ENCODE measurements at regions not wholly inside any gene's neighbourhood (a gene's known extent, or its start where the extent isn't known, plus 50 kb on each side); places are given as distances from the start of the nearest gene placed in this dataset.
"Not testable (repeated sequence)": the region's sequence is repeated elsewhere in the genome, so short reads cannot be mapped to it uniquely, and the experiment has no call there.

GRCh38 chr3:82000350-82000749 lies 238.9 kb upstream of the GBE1 start:
- no peak for DNase-seq (ENCODE audit: low read depth)
- TF ChIP-seq CTCF (IDR thresholded peaks at IDR 0.05; ENCODE audit: control insufficient read depth, extremely low read depth, insufficient read depth): no peak
- no peak overlapping the region for H3K4me3 ChIP-seq (ENCODE audit: low read depth, low read length)

DNA sequence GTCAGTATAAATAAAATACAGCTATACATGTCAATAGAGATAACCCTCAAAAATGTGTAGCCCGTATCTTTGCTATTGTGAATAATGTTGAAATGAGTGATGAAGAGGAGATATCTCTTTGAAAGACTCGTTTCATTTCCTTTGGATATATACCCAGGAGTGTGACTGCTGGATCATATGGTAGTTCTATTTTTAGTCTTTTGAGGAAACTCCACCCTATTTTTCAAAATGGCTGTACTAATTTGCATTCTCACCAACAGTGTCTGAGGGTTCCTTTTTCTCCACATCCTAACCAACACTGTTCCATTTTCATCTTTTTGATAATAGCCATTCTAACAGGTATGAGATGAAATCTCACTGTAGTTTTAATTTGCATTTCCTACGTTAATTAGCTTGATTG lies 237.5 kb upstream of the GBE1 start:
- H3K4me3 ChIP-seq (ENCODE audit: low read depth, low read length): no peak overlapping the region
- TF ChIP-seq CTCF (IDR thresholded peaks at IDR 0.05; ENCODE audit: control insufficient read depth, extremely low read depth, insufficient read depth): no peak
- DNase-seq (ENCODE audit: low read depth): no peak

GRCh38 chr3:81998139-81998755 lies 236.8 kb upstream of the GBE1 start:
- TF ChIP-seq CTCF (IDR thresholded peaks at IDR 0.05; ENCODE audit: control insufficient read depth, extremely low read depth, insufficient read depth): no peak
- DNase-seq (ENCODE audit: low read depth): no peak
- H3K4me3 ChIP-seq (ENCODE audit: low read depth, low read length): no peak overlapping the region

DNA sequence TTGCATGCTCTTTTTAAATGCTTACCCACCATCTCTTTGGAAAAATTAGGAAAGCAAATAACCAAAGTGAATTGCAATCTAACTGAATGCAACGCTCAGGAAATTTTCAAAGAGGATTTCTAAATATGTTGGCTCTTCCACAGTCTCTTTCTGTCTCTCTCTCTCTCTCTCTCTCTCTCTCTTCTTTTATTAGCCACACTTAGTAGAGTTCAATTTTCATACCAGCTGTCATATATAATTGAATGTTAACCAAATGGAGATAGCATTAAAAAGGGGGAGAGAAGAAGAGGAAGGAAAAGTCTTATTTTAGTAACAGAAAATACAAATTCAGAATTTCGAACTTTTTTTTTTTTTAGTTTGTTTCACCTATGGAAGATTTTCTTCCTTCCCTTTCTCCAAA lies 235.9 kb upstream of the GBE1 start:
- no peak overlapping the region for H3K4me3 ChIP-seq (ENCODE audit: low read depth, low read length)
- DNase-seq (ENCODE audit: low read depth): no peak
- no peak for TF ChIP-seq CTCF (IDR thresholded peaks at IDR 0.05; ENCODE audit: control insufficient read depth, extremely low read depth, insufficient read depth)

DNA sequence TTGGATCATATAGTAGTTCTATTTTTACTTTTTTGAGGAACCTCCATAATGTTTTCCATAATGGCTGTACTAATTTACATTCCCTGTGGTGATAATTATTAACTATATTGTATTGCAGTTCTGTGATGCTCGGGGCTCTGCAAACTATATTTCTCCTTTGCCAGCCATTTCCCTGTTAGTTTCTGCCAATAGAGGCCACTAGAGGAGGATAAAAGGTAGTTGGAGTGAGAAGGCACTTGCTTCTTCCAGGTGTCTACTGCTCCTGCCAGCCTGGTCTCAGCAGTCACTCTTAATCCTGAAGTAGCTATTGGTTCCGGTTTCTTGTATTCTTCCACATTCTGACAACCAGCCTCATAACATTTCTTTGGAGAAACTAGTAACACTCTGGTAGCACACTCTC lies 233.9 kb upstream of the GBE1 start:
- peak; percentile 62 for TF ChIP-seq CTCF (IDR thresholded peaks at IDR 0.05; ENCODE audit: control insufficient read depth, extremely low read depth, insufficient read depth)
- DNase-seq (ENCODE audit: low read depth): peak; percentile 22
- no peak overlapping the region for H3K4me3 ChIP-seq (ENCODE audit: low read depth, low read length)

DNA sequence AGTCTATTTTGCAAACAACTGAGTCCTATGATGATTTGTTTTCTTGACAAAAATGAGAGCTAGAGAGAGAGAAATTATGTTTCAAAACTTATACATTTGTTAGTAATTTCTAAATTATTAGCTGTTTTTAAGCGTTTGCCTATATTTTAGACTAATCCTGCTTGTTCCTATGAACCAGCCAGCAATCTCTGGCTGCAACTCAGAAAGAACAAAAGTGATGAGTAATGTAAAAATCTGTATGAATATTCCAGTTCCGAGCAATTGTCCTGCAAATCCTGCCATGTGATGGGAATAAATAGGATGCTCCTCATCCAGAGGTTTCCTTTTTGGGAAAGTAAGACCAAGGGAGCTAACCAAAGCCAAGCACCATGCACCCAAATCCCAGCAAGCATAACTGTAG lies 228.3 kb upstream of the GBE1 start:
- no peak for DNase-seq (ENCODE audit: low read depth)
- TF ChIP-seq CTCF (IDR thresholded peaks at IDR 0.05; ENCODE audit: control insufficient read depth, extremely low read depth, insufficient read depth): no peak
- H3K4me3 ChIP-seq (ENCODE audit: low read depth, low read length): no peak overlapping the region

GRCh38 chr3:81989274-81989673 lies 227.8 kb upstream of the GBE1 start:
- no peak for TF ChIP-seq CTCF (IDR thresholded peaks at IDR 0.05; ENCODE audit: control insufficient read depth, extremely low read depth, insufficient read depth)
- no peak for DNase-seq (ENCODE audit: low read depth)
- no peak overlapping the region for H3K4me3 ChIP-seq (ENCODE audit: low read depth, low read length)

- not testable (repeated sequence) for DNase-seq (ENCODE audit: low read depth); H3K4me3 ChIP-seq (ENCODE audit: low read depth, low read length)
These were observed 226.0 kb upstream of the GBE1 start for GRCh38 chr3:81987412-81987811.
